OCI-LY7 (cell line): ENCODE measurements at regions not wholly inside any gene's neighbourhood (a gene's known extent, or its start where the extent isn't known, plus 50 kb on each side); places are given as distances from the start of the nearest gene placed in this dataset.

Experiments
- BruUV-seq: library from RNA; stranded (reverse); fragments of 400-500 nt; replicated peaks from 2 replicates; lab custom pipeline; 2021; lab: Mats Ljungman, UMichigan
- CTCF ChIA-PET: fragments of 300-600 bp; sonication (Branson Sonifier 250); formaldehyde crosslinking; loops from one replicate; lab custom pipeline; 2022; ENCODE audit warnings: antibody characterized with exemption; ENCODE audit not compliant: unreplicated experiment; lab: Charles Lee
- POLR2A ChIA-PET: fragments of 300-600 bp; sonication (Branson Sonifier 250); formaldehyde crosslinking; loops from one replicate; lab custom pipeline; 2022; ENCODE audit warnings: antibody characterized with exemption; lab: Charles Lee
- DNase-seq: peaks from one replicate; pipeline ENCODE4 v3.0.0-alpha.2; 2015; ENCODE audit warnings: low spot score
- H2AFZ ChIP-seq: fragments of 200-600 bp; sonication (generic), shearing (Covaris generic); 2 replicates; pipeline ENCODE4 v1.6.1; 2014; ENCODE audit warnings: mild to moderate bottlenecking, antibody characterized with exemption, low read length, moderate library complexity
- H3K27ac ChIP-seq: fragments of 200-600 bp; sonication (generic); 2 replicates; pipeline ENCODE4 v1.5.1; 2014; ENCODE audit warnings: mixed run types, low read depth, mild to moderate bottlenecking, moderate library complexity, low read length, inconsistent platforms; ENCODE audit not compliant: poor library complexity, severe bottlenecking
- H3K36me3 ChIP-seq: fragments of 200-600 bp; sonication (generic); 2 replicates; pipeline ENCODE4 v1.6.1; 2014; ENCODE audit warnings: mild to moderate bottlenecking, antibody characterized with exemption, low read length, moderate library complexity, mixed read lengths; ENCODE audit not compliant: insufficient read depth
- H3K4me1 ChIP-seq: fragments of 200-600 bp; sonication (generic); 2 replicates; pipeline ENCODE4 v1.5.1; 2014; ENCODE audit warnings: mild to moderate bottlenecking, low read length; ENCODE audit not compliant: insufficient read depth, poor library complexity, severe bottlenecking
- H3K4me2 ChIP-seq: fragments of 200-600 bp; sonication (generic); 2 replicates; pipeline ENCODE4 v1.6.1; 2014; ENCODE audit warnings: mild to moderate bottlenecking, low read length
- H3K4me3 ChIP-seq: fragments of 200-600 bp; sonication (generic); 2 replicates; pipeline ENCODE4 v1.5.1; 2014; ENCODE audit warnings: mild to moderate bottlenecking, low read depth, low read length; ENCODE audit not compliant: poor library complexity, severe bottlenecking
- H3K79me2 ChIP-seq: fragments of 200-600 bp; sonication (generic); 2 replicates; pipeline ENCODE4 v1.6.1; 2016; ENCODE audit warnings: low read depth, mild to moderate bottlenecking, low read length, moderate library complexity, mixed read lengths; ENCODE audit not compliant: insufficient read depth
- H3K9me2 ChIP-seq: fragments of 200-600 bp; sonication (generic); 2 replicates; pipeline ENCODE4 v1.6.1; 2016; ENCODE audit warnings: mild to moderate bottlenecking, low read length, mixed read lengths; ENCODE audit not compliant: insufficient read depth
- H3K9me3 ChIP-seq: fragments of 200-600 bp; sonication (generic); 2 replicates; pipeline ENCODE4 v1.6.1; 2014; ENCODE audit warnings: mild to moderate bottlenecking, mixed run types, low read length, mixed read lengths
- H4K20me1 ChIP-seq: fragments of 200-600 bp; sonication (generic); 2 replicates; pipeline ENCODE4 v1.6.1; 2014; ENCODE audit warnings: mild to moderate bottlenecking, antibody characterized with exemption, low read length, moderate library complexity, mixed read lengths; ENCODE audit not compliant: insufficient read depth
- CTCF ChIP-seq: fragments of 200-600 bp; sonication (generic); conservative IDR thresholded peaks from 2 replicates; pipeline ENCODE4 v1.5.1; 2014; ENCODE audit warnings: mild to moderate bottlenecking, antibody characterized with exemption, low read length, moderate library complexity, mixed read lengths
- EZH2phosphoT487 ChIP-seq: fragments of 200-600 bp; sonication (generic); IDR thresholded peaks from 2 replicates; pipeline ENCODE4 v1.6.1; 2018; ENCODE audit warnings: low read depth, borderline replicate concordance, mild to moderate bottlenecking, mixed run types, antibody characterized with exemption, low read length, moderate library complexity, mixed read lengths
- intact Hi-C: fragments of 100-400 bp; cut with micrococcal nuclease; formaldehyde crosslinking; loops from one replicate; pipeline ENCODE4 v1.10.0; 2022; ENCODE audit not compliant: unreplicated experiment

GRCh38 chr3:88628901-88629300, 478.5 kb upstream of the EPHA3 start:
- intact Hi-C loops = no loop called here
- Histone ChIP-seq H3K36me3 (no peaks in the 10 kb centered on the region), H4K20me1 (no peaks in the 10 kb centered on the region), H3K27ac (no peak overlapping the region), H3K9me2 (no peaks in the 10 kb centered on the region), H3K9me3 (no peaks in the 10 kb centered on the region), H3K79me2 (no peaks in the 10 kb centered on the region), H3K4me3 (no peak overlapping the region), H3K4me1 (no peaks in the 10 kb centered on the region), H3K4me2 (no peak overlapping the region), H2AFZ (no peak overlapping the region)
- CTCF ChIA-PET = no interaction called here
- POLR2A ChIA-PET = no interaction called here
- DNase-seq = no peak
- no TSS peak for BruUV-seq
- no peak for TF ChIP-seq CTCF
- TF ChIP-seq EZH2phosphoT487 = no peak

GRCh38 chr3:88632226-88632625, 475.2 kb upstream of the EPHA3 start:
- no peak overlapping the region for H3K4me3 ChIP-seq
- no peak for DNase-seq
- H3K4me1 ChIP-seq = no peaks in the 10 kb centered on the region
- H3K79me2 ChIP-seq = no peaks in the 10 kb centered on the region
- H3K27ac ChIP-seq = no peak overlapping the region
- no TSS peak for BruUV-seq
- ChIA-PET CTCF (no interaction called here), POLR2A (no interaction called here)
- H3K9me3 ChIP-seq = no peaks in the 10 kb centered on the region
- H2AFZ ChIP-seq = no peak overlapping the region
- intact Hi-C loops = no loop called here
- H3K4me2 ChIP-seq = no peak overlapping the region
- no peaks in the 10 kb centered on the region for H3K36me3 ChIP-seq
- no peaks in the 10 kb centered on the region for H4K20me1 ChIP-seq
- no peaks in the 10 kb centered on the region for H3K9me2 ChIP-seq
- TF ChIP-seq EZH2phosphoT487 = no peak
- no peak for TF ChIP-seq CTCF

- ChIA-PET CTCF (no interaction called here), POLR2A (interaction anchor here (0.5 to 1.2 kb wide), 4 partner anchors 15 to 1540 kb away, joined by 3 to 4 read pairs (median 3); no protein-coding TSS in a partner anchor)
- H3K4me1 ChIP-seq = no peaks in the 10 kb centered on the region
- H3K27ac ChIP-seq = no peak overlapping the region
- TF ChIP-seq CTCF (no peak), EZH2phosphoT487 (no peak)
- intact Hi-C loops = no loop called here
- no peak overlapping the region for H3K4me2 ChIP-seq
- H3K79me2 ChIP-seq = no peaks in the 10 kb centered on the region
- H3K9me3 ChIP-seq = no peaks in the 10 kb centered on the region
- no peak overlapping the region for H3K4me3 ChIP-seq
- no peak overlapping the region for H2AFZ ChIP-seq
- H3K9me2 ChIP-seq = no peaks in the 10 kb centered on the region
- no TSS peak for BruUV-seq
- no peaks in the 10 kb centered on the region for H3K36me3 ChIP-seq
- DNase-seq = no peak
- no peaks in the 10 kb centered on the region for H4K20me1 ChIP-seq
These were observed 466.8 kb upstream of the EPHA3 start for GRCh38 chr3:88640581-88640980.
